CD4-positive, alpha-beta T cell treated with Interleukin-17A for 4 hours (primary cell): ENCODE measurements at regions not wholly inside any gene's neighbourhood (a gene's known extent, or its start where the extent isn't known, plus 50 kb on each side); places are given as distances from the start of the nearest gene placed in this dataset.

ENCODE experiments used
- DNase-seq: peaks from one replicate; pipeline ENCODE4 v3.0.0-alpha.2; 2020; ENCODE audit warnings: mixed read lengths

- no peak for DNase-seq
Observed at GRCh38 chr15:98425173-98425572, 223.2 kb upstream of the IGF1R start.

GRCh38 chr15:98427321-98427720, 221.0 kb upstream of the IGF1R start:
- no peak for DNase-seq

GRCh38 chr15:98428253-98428989, 219.9 kb upstream of the IGF1R start:
- peak; percentile 65 for DNase-seq

- DNase-seq = no peak
Observed at GRCh38 chr15:98431171-98431570, 217.2 kb upstream of the IGF1R start.

- no peak for DNase-seq
Observed at GRCh38 chr15:98433346-98433745, 215.0 kb upstream of the IGF1R start.

- no peak for DNase-seq
Observed at GRCh38 chr15:98433856-98434255, 214.5 kb upstream of the IGF1R start.

- no peak for DNase-seq
Observed at GRCh38 chr15:98437752-98438151, 210.6 kb upstream of the IGF1R start.

GRCh38 chr15:98438326-98438725, 210.0 kb upstream of the IGF1R start:
- no peak for DNase-seq

- no peak for DNase-seq
Observed at GRCh38 chr15:98438907-98439306, 209.4 kb upstream of the IGF1R start.

- no peak for DNase-seq
Observed at GRCh38 chr15:98439523-98439942, 208.8 kb upstream of the IGF1R start.

- no peak for DNase-seq
Observed at GRCh38 chr15:98440917-98441316, 207.4 kb upstream of the IGF1R start.

- no peak for DNase-seq
Observed at GRCh38 chr15:98441599-98441998, 206.7 kb upstream of the IGF1R start.

- peak; percentile 49 for DNase-seq
Observed at GRCh38 chr15:98442379-98442833, 205.9 kb upstream of the IGF1R start.

- DNase-seq = no peak
Observed at GRCh38 chr15:98442901-98443300, 205.4 kb upstream of the IGF1R start.

GRCh38 chr15:98443526-98443925, 204.8 kb upstream of the IGF1R start:
- DNase-seq = no peak

- DNase-seq = no peak
Observed at GRCh38 chr15:98444138-98444537, 204.2 kb upstream of the IGF1R start.

- DNase-seq = no peak
Observed at GRCh38 chr15:98445315-98445714, 203.0 kb upstream of the IGF1R start.

- DNase-seq = no peak
Observed at GRCh38 chr15:98446083-98446482, 202.3 kb upstream of the IGF1R start.

- no peak for DNase-seq
Observed at GRCh38 chr15:98447069-98447468, 201.3 kb upstream of the IGF1R start.

- no peak for DNase-seq
Observed at GRCh38 chr15:98451236-98451635, 197.1 kb upstream of the IGF1R start.

GRCh38 chr15:98452238-98452637, 196.1 kb upstream of the IGF1R start:
- DNase-seq = no peak

- DNase-seq = no peak
Observed at GRCh38 chr15:98455904-98456303, 192.4 kb upstream of the IGF1R start.

- DNase-seq = no peak
Observed at GRCh38 chr15:98476559-98476958, 171.8 kb upstream of the IGF1R start.

GRCh38 chr15:98480844-98481243, 167.5 kb upstream of the IGF1R start:
- no peak for DNase-seq

- DNase-seq = no peak
Observed at GRCh38 chr15:98483575-98484130, 164.7 kb upstream of the IGF1R start.
